UCSD-AML1 (cell line): ENCODE measurements at regions not wholly inside any gene's neighbourhood (a gene's known extent, or its start where the extent isn't known, plus 50 kb on each side); places are given as distances from the start of the nearest gene placed in this dataset.
"Not testable (repeated sequence)": the region's sequence is repeated elsewhere in the genome, so short reads cannot be mapped to it uniquely, and the experiment has no call there.

Experiments
- DNase-seq: peaks from one replicate; lab custom pipeline; 2025; ENCODE audit not compliant: unreplicated experiment; lab: John Stamatoyannopoulos, UW

DNA sequence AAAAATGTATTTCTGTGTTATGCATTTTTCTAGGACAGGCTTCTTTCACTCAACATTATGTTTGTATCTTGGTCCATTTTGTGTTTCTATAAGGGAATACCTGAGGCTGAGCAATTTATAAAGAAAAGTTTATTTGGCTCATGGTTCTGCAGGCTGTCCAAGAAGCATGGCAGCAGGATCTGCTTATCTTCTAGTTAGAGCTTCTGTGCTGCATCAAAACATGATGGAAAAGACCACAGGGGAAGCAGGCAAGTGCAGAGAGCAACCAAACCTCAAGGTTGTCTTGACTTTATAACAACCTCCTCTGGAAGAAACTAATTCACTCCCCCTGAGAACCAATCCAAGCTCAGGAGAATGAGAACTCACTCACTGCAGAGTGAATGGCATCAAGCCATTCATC, 1601.0 kb upstream of the NUDT12 start:
- no peak for DNase-seq

DNA sequence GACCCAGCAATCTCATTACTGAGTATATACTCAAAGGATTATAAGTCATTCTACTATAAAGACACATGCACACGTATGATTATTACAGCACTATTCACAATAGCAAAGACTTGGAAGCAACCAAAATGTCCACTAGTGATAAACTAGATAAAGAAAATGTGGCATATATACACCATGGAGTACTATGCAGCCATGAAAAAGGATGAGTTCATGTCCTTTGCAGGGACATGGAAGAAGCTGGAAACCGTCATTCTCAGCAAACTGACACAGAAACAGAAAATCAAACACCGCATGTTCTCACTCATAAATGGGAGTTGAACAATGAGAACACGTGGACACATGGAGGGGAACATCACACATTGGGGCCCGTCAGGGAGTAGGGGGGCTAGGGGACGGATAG, 1600.0 kb upstream of the NUDT12 start:
- DNase-seq, result not testable (repeated sequence)

DNA sequence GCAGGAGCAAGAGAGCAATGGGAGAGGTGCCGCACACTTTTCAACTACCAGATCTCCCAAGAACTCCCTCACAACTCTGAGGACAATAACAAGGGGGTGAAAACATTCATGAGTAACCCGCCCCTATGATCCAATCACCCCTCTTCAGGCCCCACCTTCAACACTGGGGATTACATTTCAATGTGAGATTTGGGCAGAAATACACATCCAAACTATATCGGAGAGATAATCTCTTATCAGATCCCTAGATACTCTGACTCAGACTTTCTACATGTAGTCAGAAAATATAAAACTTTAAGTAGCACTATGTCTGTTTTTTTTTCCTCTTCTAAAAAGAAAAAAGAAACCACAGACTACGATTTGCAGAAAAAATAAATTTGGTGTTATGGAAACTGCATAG, 1595.9 kb upstream of the NUDT12 start:
- no peak for DNase-seq

DNA sequence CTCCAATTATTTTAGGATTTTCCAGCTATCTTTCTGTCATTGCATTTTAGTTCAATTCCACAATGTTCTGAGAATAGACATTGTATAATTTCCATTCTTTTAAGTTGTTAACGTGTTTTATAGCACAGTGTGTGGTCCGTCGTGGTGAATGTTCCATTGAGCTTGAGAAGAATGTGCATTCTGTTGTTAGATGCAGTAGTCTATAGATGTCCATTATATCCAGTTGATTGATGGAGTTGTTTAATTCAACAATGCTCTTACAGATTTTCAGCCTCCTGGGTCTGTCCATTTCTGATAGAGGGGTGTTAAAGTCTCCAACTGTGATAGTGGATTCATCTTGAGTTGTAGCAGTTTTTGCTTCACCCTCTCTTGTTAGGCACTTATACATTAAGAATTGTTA, 1587.7 kb upstream of the NUDT12 start:
- no peak for DNase-seq

DNA sequence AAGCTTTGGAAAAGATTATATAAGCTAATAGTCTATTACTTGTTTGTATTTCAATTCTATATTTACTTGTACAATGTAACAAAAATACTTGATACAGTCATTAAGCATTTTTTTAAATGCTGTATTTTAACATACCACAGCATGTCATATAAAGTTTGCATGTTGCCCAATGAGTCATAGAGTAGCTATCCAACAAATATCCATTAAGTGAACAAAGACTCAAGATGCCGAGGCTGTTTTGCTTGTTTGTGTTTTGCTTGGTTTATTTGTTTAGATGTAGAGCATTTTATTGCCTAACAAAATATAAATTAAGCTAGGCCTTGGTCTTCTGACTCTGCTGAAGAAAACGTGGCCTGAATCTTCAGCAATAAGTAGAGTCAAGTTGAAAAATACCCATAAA, 1584.3 kb upstream of the NUDT12 start:
- DNase-seq, result no peak

DNA sequence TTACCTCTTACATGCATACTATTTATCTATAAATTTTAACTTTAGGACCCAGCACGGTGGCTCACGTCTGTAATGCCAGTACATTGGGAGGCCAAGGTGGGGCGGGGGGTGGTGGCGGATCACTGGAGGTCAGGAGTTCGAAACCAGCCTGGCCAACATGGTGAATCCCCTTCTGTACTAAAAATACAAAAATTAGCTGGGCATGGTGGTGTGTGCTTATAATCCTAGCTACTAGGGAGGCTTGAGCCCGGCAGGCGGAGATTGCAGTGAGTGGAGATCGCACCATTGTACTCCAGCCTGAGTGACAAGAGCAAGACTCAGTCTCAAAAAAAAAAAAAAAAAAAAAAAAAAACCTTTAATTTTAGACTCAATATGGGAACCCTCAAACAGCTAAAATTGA, 1582.6 kb upstream of the NUDT12 start:
- DNase-seq, result no peak

DNA sequence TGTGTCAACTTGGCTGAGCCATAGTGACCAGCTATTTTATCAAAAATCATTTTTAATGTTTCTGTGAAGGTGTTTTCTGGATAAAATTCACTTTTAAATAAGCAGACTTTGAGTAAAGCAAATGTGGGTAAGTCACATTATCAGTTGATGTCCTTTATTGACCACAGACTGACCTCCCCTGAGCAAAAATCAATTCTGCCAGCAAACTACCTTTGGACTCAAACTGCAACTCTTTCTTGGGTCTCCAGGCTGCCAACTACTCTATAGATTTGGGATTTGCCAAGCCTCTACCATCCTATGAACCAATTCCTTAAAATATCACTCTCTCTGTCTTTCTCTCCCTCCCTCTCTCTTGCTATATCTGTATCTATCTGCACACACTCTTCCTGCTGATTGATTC, 1571.7 kb upstream of the NUDT12 start:
- DNase-seq, result no peak

DNA sequence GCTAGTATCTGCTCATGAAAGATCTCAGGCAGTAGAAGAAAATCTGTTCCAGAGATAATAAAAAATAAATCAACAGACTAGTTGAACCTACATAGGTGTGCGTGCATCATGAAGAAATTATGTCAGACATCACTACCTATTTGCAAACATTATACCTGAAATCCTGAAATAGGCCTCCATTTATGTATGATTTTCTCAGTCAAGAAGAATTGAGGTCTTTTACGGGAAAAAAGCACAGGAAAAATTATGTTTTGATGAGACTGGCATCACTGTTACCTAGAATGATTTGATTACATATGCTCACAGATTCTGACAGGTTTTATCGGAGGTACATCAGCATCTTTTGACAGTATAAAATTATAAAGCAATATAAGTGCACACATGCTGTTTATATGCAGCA, 1570.5 kb upstream of the NUDT12 start:
- no peak for DNase-seq

DNA sequence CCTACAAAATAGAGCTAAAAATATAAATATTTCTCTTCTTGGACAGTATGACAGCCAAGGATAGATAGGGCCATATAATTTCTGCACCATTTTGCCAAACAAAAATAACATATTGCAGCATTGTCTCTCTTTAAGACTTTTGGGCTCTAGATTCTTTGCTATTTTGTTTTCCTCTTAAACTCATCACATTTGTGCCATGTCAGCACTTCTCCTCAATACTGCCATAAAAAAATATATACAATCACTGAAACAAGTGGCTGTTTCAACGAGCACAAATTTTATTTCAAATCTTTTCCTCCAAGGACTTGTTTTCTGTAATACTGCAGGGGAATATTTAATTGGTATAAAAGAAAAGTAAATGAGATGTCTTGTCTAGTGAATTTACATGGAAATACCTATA, 1570.0 kb upstream of the NUDT12 start:
- DNase-seq, result no peak

DNA sequence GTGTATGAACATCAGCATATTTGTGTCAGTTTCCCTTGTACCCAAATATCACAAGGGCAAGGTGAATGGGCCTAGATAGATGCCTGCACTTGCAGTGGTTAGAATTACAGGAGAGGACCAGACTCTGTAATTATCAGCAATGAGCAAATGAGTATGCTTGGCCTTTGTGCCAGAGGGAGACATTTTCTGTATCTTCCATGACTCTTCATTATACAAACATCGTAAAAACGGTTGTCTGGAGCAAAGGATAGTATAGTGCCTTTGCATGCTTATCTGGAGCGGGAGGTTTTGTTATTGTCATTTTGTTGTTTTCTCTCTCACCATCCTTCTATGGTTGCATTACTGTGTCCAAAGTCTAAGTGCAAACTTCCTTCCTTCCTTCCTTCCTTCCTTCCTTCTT, 1568.5 kb upstream of the NUDT12 start:
- no peak for DNase-seq

DNA sequence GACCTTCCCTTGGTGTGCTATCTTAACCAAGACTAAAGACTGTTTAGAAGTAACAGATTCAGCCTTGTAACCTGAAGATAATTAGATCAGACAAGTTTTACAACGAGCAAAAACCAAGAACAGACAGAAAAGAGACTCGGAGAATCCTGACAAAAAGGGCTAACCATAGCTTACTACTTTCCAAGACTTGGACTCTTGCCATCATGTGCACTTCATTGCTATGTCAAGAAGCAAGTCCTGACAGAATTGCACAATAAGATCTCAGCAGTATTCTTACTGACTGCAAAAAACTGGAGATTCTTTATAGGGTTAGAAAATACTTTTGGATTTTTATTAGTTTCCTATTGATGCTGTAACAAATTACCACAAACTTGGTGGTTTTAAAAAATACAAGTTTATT, 1539.0 kb upstream of the NUDT12 start:
- DNase-seq, result no peak

DNA sequence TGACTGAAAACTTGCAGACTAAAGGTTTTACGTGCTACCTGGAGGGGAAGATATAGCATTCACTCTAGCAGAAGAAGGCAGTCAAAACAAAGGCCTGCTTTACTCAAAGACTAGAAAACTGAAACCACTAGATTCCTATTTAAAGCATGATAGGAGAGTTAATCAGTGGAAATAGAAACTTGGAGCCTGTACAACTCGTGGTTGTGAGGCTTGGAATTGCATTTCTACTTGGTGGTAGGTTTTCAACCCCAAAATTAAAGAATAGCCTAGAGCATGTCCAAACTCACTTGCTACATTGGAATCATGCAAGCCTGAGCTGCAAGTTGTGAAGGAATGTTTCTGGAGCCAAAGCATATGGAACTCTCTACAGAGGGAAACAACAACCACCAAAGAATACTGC, 1526.4 kb upstream of the NUDT12 start:
- no peak for DNase-seq

DNA sequence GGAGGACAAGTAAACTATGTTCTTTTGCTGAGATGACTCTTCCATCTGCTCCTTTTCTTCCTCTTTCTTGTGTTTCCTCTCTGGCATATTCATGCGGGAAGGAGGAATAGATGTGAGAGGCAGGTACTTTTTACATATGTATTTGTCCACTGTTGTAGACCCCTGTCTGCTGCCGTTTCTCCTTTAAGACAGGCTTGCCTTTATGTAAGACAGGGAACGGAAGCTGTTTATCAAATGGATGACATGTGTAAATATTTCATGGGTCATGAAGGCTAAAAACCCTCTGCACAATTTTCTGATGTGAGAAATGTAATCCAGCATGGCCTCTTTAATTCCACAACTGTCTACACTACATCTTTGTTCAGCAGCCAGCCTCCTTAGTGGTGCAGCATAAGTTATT, 1525.5 kb upstream of the NUDT12 start:
- DNase-seq, result no peak

DNA sequence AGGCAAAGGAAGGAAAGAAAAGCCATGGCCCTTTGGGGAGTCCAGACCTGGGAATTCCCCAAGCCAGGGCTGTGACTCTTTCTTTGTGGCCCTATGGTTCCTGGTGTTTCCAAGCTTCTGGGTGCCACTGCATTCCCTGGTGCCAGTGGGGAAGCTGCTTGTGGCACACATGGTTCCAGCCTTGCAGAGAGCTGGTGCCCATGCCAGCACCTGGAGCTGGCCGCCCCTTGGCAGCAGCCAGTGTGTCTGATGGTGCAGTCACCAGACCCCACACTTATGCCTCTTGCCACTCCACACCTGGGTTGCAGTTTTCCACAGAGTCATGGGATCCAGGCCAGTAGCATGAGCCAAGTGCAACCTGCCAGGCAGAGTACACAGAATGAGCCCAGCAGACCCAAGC, 1495.3 kb upstream of the NUDT12 start:
- no peak for DNase-seq

DNA sequence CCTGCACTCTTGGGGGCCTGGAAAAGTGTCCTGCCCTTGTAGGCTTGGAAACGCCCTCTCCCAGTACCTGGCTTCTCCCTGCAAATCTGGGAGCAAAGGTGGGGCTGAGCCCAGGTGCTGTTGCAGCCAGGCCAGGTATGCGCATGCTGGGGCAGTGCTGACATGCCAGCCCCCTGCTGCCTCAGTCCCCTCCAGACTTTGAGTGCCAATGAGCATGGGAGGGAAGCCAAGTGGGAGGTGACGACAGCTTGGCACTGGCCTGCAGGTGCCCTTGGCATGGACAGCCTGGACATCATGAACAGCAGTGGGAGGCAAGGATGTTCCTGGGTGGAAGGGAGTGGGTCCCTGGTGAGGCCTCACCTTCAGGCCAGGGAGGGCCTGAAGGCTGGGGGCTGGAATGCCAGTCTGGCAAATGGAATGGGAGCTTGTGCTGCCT, 1494.4 kb upstream of the NUDT12 start:
- DNase-seq, result no peak

DNA sequence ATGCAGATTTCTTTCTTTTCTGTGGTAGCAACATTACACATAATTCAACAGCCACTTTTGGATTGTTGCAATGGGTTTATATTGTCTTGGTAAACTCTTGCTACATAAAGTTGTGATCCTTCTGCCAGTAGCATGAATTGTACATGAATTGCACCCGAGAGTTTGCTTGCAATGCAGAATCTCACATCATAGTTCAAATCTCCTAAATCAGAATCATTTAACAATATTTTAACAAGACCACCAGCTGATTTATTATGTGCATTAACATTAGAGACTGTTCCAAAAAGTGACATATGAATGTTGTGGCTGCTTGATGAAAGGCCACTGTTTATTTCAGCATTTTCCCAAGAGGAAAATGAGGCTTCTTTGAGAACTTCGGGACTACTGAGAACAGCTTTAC, 1491.8 kb upstream of the NUDT12 start:
- no peak for DNase-seq

DNA sequence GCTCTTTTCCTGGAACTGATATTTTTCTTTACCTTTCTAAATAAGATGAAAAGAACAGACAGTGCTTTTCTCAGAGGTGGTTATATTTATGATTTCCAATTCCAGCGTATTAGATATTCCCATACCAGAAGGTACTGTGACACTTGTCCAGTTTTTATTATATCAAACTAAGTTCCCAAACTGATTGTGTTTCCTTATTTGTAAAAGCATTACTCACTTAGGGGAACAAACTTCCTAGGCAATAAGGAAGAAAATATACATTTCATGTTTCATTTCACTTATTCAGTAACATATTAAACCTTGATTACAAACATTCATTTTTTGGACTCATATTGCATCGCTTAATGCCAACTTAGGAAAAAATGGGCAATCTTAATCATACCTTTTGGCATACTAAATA, 1480.0 kb upstream of the NUDT12 start:
- no peak for DNase-seq

DNA sequence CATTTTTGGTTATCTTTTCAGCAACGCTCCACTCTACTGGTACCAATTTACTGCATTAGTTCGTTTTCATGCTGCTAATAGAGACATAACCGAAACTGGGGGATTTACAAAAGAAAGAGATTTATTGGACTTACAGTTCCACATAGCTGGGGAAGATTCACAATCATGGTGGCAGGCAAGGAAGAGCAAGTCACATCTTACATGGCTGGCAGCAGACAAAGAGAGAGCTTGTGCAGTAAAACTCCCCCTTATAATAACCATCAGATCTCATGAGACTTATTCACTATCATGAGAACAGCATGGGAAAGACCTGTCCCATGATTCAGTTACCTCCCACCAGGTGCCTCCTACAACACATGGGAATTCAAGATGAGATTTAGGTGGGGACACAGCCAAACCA, 1474.2 kb upstream of the NUDT12 start:
- DNase-seq, result not testable (repeated sequence)

DNA sequence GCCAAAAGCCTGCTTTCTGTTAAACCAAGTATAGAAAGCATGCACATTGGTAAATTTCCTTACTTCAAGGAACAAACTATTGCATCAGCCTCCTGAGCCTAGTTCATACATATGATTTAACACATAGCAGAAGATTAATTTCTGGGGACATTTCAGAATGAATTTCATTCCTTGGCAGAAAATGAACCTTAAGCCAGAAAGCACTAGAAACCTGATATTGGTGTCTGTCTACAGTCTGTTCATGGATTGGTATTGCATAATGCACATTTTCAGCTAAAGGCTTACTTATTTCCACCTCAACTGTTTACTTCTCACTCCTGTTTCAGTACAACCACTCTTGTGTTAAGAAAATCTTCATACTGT, 1471.8 kb upstream of the NUDT12 start:
- DNase-seq, result no peak

DNA sequence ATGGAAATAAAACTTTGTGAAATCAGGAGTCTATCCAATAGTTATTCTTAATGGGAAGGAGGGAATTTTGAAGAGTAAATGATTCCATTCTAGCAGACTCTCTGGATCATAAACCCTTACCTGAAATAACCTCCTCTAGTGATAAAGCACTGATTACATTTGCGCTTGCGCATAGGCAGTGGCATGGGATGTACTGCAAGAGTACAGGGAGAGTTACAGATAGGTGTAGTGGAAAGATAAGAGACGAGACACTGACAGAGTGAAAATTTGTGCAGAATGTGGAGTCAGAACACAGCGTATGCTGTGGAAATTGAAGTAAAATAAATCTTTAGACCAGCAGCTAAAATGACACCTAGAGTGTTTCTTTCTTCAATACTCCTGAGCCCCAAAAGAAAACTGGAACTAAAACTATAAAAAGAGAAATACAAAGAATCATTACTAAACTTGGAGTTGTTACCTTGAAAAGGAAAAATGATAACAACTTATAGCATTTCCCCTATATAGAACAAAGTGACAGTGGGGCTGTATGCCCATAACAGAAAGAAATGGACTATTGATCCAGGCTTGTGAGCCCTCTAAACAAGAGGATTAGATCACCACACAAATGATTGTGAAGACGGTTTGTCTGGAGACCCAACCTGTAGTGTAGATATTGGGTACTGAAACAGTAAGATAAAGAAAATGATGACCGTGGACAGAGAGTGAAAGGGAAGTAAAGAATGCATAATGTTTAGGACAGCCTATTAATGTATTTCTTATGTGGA, 1471.2 kb upstream of the NUDT12 start:
- no peak for DNase-seq

DNA sequence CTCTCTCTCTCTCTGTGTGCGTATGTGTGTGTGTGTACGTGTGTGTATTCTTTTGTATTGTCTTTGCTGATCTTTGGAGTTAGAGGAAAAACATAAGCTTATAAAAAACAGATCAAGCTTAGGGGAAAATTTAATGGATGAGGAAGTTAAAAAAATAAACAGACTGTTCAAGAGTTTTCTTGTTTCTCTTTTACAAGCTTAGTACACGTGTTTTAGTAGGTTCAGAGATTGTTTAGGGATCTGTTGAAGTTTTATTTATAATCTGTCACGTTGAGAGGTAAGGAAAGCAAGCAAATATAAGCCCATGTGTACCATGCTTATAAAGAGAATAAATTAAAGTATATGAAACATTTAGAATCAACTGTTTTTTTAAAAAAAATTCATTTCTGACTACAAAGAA, 1470.3 kb upstream of the NUDT12 start:
- no peak for DNase-seq

DNA sequence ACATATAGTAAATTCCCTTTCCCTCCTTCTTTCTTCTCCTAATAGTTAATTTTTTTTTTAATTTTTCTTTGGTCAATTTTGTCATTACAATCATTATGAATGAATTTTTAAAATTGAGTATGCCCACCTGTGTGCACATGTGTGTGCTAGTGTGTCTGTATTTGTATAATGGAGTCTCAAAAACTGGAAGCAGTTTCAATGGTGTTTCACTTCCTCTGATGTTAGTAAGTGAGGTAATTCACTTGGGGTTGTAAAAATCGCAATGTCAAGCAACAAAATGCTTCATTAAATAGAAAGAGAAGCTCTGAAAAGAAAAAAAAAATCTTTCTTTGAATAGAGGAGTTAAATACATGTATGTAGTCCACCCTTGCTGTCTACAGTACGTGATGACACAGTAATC, 1467.6 kb upstream of the NUDT12 start:
- DNase-seq, result no peak

DNA sequence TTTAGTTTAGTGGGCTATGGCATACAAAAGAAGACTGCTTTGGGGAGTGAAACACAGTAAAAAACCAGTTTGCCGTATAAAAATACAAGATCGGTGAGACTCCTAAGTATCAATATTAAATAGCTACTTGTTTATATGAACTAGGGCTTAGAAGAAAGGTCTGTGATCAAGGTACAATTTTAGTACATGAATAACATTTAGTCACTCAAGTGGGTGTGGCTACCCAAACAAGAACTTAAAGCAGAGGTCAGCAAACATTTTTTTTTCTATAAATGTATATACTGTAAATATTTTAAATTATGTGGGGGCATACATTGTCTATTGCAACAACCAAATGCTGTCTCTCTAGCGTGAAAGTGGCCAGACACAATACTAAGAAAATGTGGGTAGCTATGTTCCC, 1452.5 kb upstream of the NUDT12 start:
- no peak for DNase-seq

DNA sequence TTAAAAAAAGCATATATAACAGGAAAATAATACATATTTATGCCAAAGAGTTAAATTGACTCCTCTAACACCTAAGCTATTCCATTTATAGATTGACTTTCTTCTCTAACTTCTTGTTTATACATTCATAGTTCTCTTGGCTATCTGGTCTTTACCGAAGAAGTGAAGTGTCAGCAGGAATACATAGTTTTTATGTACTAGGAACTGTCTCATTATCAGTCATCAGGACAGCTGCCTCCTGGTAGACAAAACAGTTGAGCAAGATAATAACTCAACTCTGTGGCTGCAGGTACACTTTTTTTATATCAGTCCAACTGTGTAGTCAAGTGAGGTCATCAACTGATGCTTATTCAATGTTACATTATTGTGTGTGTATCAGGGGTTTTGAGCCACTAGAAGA, 1436.0 kb upstream of the NUDT12 start:
- DNase-seq, result no peak
